ENCODE measurements at regions not wholly inside any gene's neighbourhood (a gene's known extent, or its start where the extent isn't known, plus 50 kb on each side); places are given as distances from the start of the nearest gene placed in this dataset.

DNA sequence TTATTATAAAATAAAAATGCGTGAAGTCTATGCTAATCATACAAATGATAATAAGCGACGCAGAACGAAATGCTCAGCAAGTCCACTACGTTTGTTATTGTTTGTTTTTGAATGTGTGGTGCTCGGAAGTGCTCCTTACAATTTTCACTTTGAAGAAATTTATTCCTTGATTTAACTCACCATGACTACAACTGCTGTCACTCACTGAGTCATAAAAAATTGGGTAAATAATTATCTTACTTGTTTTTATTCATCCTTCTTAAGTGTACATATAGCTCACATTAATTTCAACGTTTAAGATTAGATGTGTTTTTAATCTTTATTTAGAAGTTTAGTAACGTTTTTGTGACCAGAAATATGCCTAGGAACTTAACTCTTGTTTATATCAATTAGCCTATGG, 66.7 kb upstream of the NANOGP8 start:
- H4K20me1 ChIP-seq (ENCODE audit: insufficient read depth, low read length): no peaks in the 10 kb centered on the region
- H3K27me3 ChIP-seq (ENCODE audit: insufficient read depth, low read length, poor library complexity): no peaks in the 10 kb centered on the region
- no peak overlapping the region for H2AFZ ChIP-seq (ENCODE audit: low read depth, low read length)
- H3K4me3 ChIP-seq (ENCODE audit: low read depth in 1 of 2, low read length in 2 of 2): no peak overlapping the region
- TF ChIP-seq, protein P1, sequence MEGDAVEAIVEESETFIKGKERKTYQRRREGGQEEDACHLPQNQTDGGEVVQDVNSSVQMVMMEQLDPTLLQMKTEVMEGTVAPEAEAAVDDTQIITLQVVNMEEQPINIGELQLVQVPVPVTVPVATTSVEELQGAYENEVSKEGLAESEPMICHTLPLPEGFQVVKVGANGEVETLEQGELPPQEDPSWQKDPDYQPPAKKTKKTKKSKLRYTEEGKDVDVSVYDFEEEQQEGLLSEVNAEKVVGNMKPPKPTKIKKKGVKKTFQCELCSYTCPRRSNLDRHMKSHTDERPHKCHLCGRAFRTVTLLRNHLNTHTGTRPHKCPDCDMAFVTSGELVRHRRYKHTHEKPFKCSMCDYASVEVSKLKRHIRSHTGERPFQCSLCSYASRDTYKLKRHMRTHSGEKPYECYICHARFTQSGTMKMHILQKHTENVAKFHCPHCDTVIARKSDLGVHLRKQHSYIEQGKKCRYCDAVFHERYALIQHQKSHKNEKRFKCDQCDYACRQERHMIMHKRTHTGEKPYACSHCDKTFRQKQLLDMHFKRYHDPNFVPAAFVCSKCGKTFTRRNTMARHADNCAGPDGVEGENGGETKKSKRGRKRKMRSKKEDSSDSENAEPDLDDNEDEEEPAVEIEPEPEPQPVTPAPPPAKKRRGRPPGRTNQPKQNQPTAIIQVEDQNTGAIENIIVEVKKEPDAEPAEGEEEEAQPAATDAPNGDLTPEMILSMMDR (IDR thresholded peaks at IDR 0.05; ENCODE audit: borderline replicate concordance, extremely low read depth, low read length, poor library complexity, severe bottlenecking): no peak
- no peak overlapping the region for H3K9ac ChIP-seq (ENCODE audit: low read depth, low read length)
- no peak for DNase-seq
- H3K27ac ChIP-seq (ENCODE audit: low read length): no peak overlapping the region
- no peak overlapping the region for H3K4me2 ChIP-seq (ENCODE audit: insufficient read depth, low read length)
- H3K9me3 ChIP-seq (ENCODE audit: insufficient read depth, low read length, severe bottlenecking): no peaks in the 10 kb centered on the region
- ATAC-seq (ENCODE audit: insufficient read depth, low read depth): no peak
- H3K4me1 ChIP-seq (ENCODE audit: insufficient read depth, low read length): no peaks in the 10 kb centered on the region
- H3K79me2 ChIP-seq (ENCODE audit: insufficient read depth, low read length): no peaks in the 10 kb centered on the region
- H3K36me3 ChIP-seq (ENCODE audit: insufficient read depth, low read length): no peaks in the 10 kb centered on the region

DNA sequence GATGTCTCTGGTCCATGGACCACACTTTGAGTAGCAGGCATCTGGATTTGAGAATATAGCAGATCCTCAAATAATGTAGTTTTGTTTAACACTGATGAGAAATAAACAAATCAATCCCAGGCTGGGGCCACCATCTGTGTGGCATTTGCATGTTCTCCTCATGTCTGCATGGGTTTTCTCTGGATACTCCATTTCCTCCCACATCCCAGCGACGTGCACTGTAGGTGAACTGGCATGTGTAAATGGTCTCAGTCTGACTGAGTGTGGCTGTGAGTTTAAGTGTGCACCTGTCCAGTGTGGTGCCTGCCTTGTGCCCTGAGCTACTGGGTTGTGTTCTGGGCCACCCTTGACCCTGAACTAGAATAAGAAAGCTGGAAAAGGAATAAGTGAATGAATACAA, 66.3 kb upstream of the NANOGP8 start:
- H3K79me2 ChIP-seq (ENCODE audit: insufficient read depth, low read length): no peaks in the 10 kb centered on the region
- no peak overlapping the region for H3K27ac ChIP-seq (ENCODE audit: low read length)
- no peak overlapping the region for H2AFZ ChIP-seq (ENCODE audit: low read depth, low read length)
- no peaks in the 10 kb centered on the region for H4K20me1 ChIP-seq (ENCODE audit: insufficient read depth, low read length)
- ATAC-seq (ENCODE audit: insufficient read depth, low read depth): no peak
- DNase-seq: no peak
- H3K4me1 ChIP-seq (ENCODE audit: insufficient read depth, low read length): no peaks in the 10 kb centered on the region
- TF ChIP-seq, protein P1 (IDR thresholded peaks at IDR 0.05; ENCODE audit: borderline replicate concordance, extremely low read depth, low read length, poor library complexity, severe bottlenecking): no peak
- TF ChIP-seq EZH2 (IDR thresholded peaks at IDR 0.05; ENCODE audit: borderline replicate concordance, low read depth, low read length, severe bottlenecking): no peak
- H3K4me2 ChIP-seq (ENCODE audit: insufficient read depth, low read length): no peak overlapping the region
- H3K4me3 ChIP-seq (ENCODE audit: low read depth in 1 of 2, low read length in 2 of 2): no peak overlapping the region
- H3K9ac ChIP-seq (ENCODE audit: low read depth, low read length): no peak overlapping the region
- H3K36me3 ChIP-seq (ENCODE audit: insufficient read depth, low read length): no peaks in the 10 kb centered on the region
- no peaks in the 10 kb centered on the region for H3K27me3 ChIP-seq (ENCODE audit: insufficient read depth, low read length, poor library complexity)
- H3K9me3 ChIP-seq (ENCODE audit: insufficient read depth, low read length, severe bottlenecking): no peaks in the 10 kb centered on the region

DNA sequence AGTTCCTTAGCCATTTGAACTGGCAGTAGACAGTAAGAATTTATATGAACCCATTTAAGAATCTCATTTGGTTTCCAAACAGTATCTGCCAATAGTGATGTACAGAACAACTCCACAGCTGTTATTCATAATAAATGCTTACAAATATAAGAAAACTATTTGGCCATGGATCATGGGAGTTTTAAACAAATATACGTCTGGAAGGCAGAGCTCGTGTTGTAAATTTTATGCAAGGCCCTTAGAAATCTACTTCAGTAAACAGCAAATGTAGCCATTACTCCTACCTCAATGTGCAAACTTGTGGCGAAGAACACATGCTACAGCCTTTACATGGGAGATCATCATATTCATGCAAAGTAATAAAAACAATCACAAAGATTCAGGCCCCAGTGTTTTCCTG, 65.3 kb upstream of the NANOGP8 start:
- H3K9me3 ChIP-seq (ENCODE audit: insufficient read depth, low read length, severe bottlenecking): no peaks in the 10 kb centered on the region
- no peak for DNase-seq
- no peak overlapping the region for H3K4me3 ChIP-seq (ENCODE audit: low read depth in 1 of 2, low read length in 2 of 2)
- no peak overlapping the region for H2AFZ ChIP-seq (ENCODE audit: low read depth, low read length)
- H3K4me1 ChIP-seq (ENCODE audit: insufficient read depth, low read length): no peaks in the 10 kb centered on the region
- H3K79me2 ChIP-seq (ENCODE audit: insufficient read depth, low read length): no peaks in the 10 kb centered on the region
- no peak for ATAC-seq (ENCODE audit: insufficient read depth, low read depth)
- no peak overlapping the region for H3K27ac ChIP-seq (ENCODE audit: low read length)
- H3K9ac ChIP-seq (ENCODE audit: low read depth, low read length): no peak overlapping the region
- H3K4me2 ChIP-seq (ENCODE audit: insufficient read depth, low read length): no peak overlapping the region
- no peaks in the 10 kb centered on the region for H3K36me3 ChIP-seq (ENCODE audit: insufficient read depth, low read length)
- TF ChIP-seq EZH2 (IDR thresholded peaks at IDR 0.05; ENCODE audit: borderline replicate concordance, low read depth, low read length, severe bottlenecking): no peak
- TF ChIP-seq, protein P1 (IDR thresholded peaks at IDR 0.05; ENCODE audit: borderline replicate concordance, extremely low read depth, low read length, poor library complexity, severe bottlenecking): no peak
- H3K27me3 ChIP-seq (ENCODE audit: insufficient read depth, low read length, poor library complexity): peaks cover 1% of the 10 kb centered on the region
- H4K20me1 ChIP-seq (ENCODE audit: insufficient read depth, low read length): no peaks in the 10 kb centered on the region

DNA sequence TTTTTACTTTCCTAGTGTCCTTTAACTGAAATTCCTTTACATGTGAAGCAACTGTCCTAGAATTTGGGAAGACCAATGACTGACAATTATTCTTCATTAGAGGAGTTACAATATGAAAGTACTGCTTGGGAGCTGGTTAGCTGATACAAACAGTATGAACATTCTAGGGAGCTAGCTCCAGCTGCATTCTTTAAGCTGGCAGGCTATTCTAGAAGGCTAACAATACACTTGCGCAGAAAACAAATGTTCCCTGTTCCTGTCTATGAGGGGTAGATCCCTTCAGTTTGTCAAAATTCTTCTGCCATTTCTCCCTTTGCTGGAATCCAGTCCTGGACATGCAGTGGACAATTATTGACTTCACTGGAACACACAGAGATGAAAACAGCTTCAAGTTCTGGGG, 60.2 kb upstream of the NANOGP8 start:
- no peak for TF ChIP-seq EZH2 (IDR thresholded peaks at IDR 0.05; ENCODE audit: borderline replicate concordance, low read depth, low read length, severe bottlenecking)
- TF ChIP-seq, protein P1 (IDR thresholded peaks at IDR 0.05; ENCODE audit: borderline replicate concordance, extremely low read depth, low read length, poor library complexity, severe bottlenecking): no peak
- no peak overlapping the region for H2AFZ ChIP-seq (ENCODE audit: low read depth, low read length)
- ATAC-seq (ENCODE audit: insufficient read depth, low read depth) (no peak), DNase-seq (no peak)
- peaks cover 2% of the 10 kb centered on the region for H3K27me3 ChIP-seq (ENCODE audit: insufficient read depth, low read length, poor library complexity)
- H3K9ac ChIP-seq (ENCODE audit: low read depth, low read length): no peak overlapping the region
- no peak overlapping the region for H3K4me3 ChIP-seq (ENCODE audit: low read depth in 1 of 2, low read length in 2 of 2)
- H3K4me2 ChIP-seq (ENCODE audit: insufficient read depth, low read length): no peak overlapping the region
- H3K27ac ChIP-seq (ENCODE audit: low read length): no peak overlapping the region
- H3K9me3 ChIP-seq (ENCODE audit: insufficient read depth, low read length, severe bottlenecking): no peaks in the 10 kb centered on the region
- H3K36me3 ChIP-seq (ENCODE audit: insufficient read depth, low read length): no peaks in the 10 kb centered on the region
- no peaks in the 10 kb centered on the region for H4K20me1 ChIP-seq (ENCODE audit: insufficient read depth, low read length)
- H3K4me1 ChIP-seq (ENCODE audit: insufficient read depth, low read length): no peaks in the 10 kb centered on the region
- H3K79me2 ChIP-seq (ENCODE audit: insufficient read depth, low read length): no peaks in the 10 kb centered on the region
